ENCODE measurements at regions not wholly inside any gene's neighbourhood (a gene's known extent, or its start where the extent isn't known, plus 50 kb on each side); places are given as distances from the start of the nearest gene placed in this dataset.

DNA sequence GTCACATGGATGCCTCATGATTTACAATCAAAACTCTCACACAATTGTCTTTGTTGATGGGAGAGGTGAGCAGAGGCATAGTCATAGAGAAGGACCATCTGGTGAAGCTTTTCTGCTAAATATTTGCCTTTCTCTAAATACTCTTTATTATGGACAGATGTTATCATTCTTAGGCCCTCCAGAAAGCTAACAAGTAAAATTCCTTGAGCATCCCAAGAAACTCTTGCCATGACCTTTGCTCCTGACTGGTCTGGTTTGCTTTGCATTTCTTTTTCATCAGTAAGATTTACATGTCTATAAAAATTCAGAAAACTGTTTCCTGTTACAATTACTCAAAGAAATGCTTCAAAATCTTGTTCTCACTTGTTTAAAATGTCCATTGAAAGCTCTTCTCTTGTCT, 1336.6 kb upstream of the CDH8 start:
- no peak for TF ChIP-seq CTCF (optimal IDR thresholded peaks at IDR 0.05 in 1 of 3, IDR thresholded peaks at IDR 0.05 in 1 of 3, conservative IDR thresholded peaks at IDR 0.05 in 1 of 3; ENCODE audit: extremely low read depth in 1 of 3, insufficient read depth in 2 of 3, low read length in 3 of 3)
- TF ChIP-seq EZH2 (IDR thresholded peaks at IDR 0.05; ENCODE audit: low read length): no peak

All from keratinocyte (primary cell).